K562 (cell line): ENCODE measurements at regions not wholly inside any gene's neighbourhood (a gene's known extent, or its start where the extent isn't known, plus 50 kb on each side); places are given as distances from the start of the nearest gene placed in this dataset.

Experiments
- ATAC-seq: fragments of 200-7000 bp; cut with Tn5 transposase; 3 replicates; pipeline ENCODE4 v1.9.1; 2020; ENCODE audit warnings: moderate library complexity
- BruUV-seq: library from RNA; stranded (reverse); fragments of 400-500 nt; replicated peaks from 2 replicates; lab custom pipeline; 2021; lab: Mats Ljungman, UMichigan
- CTCF ChIA-PET: fragments of 300-600 bp; formaldehyde crosslinking; extraction: SDS; loops from one replicate; lab custom pipeline; 2021; ENCODE audit warnings: low intra/inter-chr PET ratio; lab: Yijun Ruan, JAX
- POLR2A ChIA-PET: fragments of 300-600, 350-650 bp; sonication (Branson Sonifier 250); formaldehyde crosslinking; extraction: SDS; loops from one replicate; lab custom pipeline; 2021; ENCODE audit warnings: antibody characterized with exemption, inconsistent platforms; lab: Yijun Ruan, JAX
- DNase-seq, 4 experiments: peaks; one replicate each; pipeline versions ENCODE4 v3.0.0 to v3.0.0-alpha.2; 2011 to 2018; ENCODE audit warnings: low spot score in 3 of 4, mixed read lengths in 3 of 4; ENCODE audit errors: extremely low read depth in 1 of 4
- FAIRE-seq: peaks from 2 replicates; lab custom pipeline; 2011; peaks lifted over from hg19 to GRCh38; lab: Jason Lieb, UNC
- H2AFZ ChIP-seq: 2 replicates; pipeline ENCODE4 v1.6.0; 2011; ENCODE audit warnings: low read depth, low read length, control low read depth, inconsistent platforms
- H3K27ac ChIP-seq: fragments of 200-600 bp; 3 replicates; pipeline ENCODE4 v1.8.0; 2011; ENCODE audit warnings: low read depth, mild to moderate bottlenecking, control low read depth, inconsistent platforms, low read length, moderate library complexity, mixed read lengths; ENCODE audit errors: extremely low read depth
- H3K27me3 ChIP-seq, 2 experiments: fragments of 300-600 bp in 1 of 2; 2 replicates in 1 of 2; 3 replicates in 1 of 2; pipeline versions ENCODE4 v1.6.0 to v1.8.0; 2011; ENCODE audit warnings: inconsistent platforms in 2 of 2, low read length in 2 of 2, mild to moderate bottlenecking in 1 of 2, mixed read lengths in 1 of 2, moderate library complexity in 1 of 2; ENCODE audit not compliant: control insufficient read depth in 2 of 2, insufficient read depth in 2 of 2
- H3K36me3 ChIP-seq: fragments of 300-600 bp; 3 replicates; pipeline ENCODE4 v1.8.0; 2011; ENCODE audit warnings: mild to moderate bottlenecking, low read length, inconsistent platforms; ENCODE audit not compliant: control insufficient read depth, insufficient read depth
- H3K4me1 ChIP-seq, 2 experiments: fragments of 200-600 bp in 1 of 2; replicated peaks in 1 of 2; 2 replicates in 1 of 2; 3 replicates in 1 of 2; pipeline versions ENCODE4 v1.5.1 to v1.8.0; 2011; ENCODE audit warnings: inconsistent platforms in 2 of 2, low read length in 2 of 2, mild to moderate bottlenecking in 1 of 2, mixed read lengths in 1 of 2, moderate library complexity in 1 of 2; ENCODE audit not compliant: control insufficient read depth in 2 of 2, insufficient read depth in 2 of 2
- H3K4me2 ChIP-seq: 2 replicates; pipeline ENCODE4 v1.6.1; 2011; ENCODE audit warnings: low read length, control low read depth, inconsistent platforms, mixed read lengths; ENCODE audit not compliant: insufficient read depth
- H3K4me3 ChIP-seq: fragments of 200-600 bp; sonication (generic), shearing (Covaris generic); 2 replicates; pipeline ENCODE4 v1.5.1; 2016; ENCODE audit warnings: control low read depth, inconsistent platforms
- H3K79me2 ChIP-seq: fragments of 200-600 bp; 3 replicates; pipeline ENCODE4 v1.8.0; 2011; ENCODE audit warnings: low read length, inconsistent platforms; ENCODE audit not compliant: control insufficient read depth, insufficient read depth
- H3K9ac ChIP-seq, 2 experiments: 2 replicates each; pipeline versions ENCODE4 v1.6.0 to v1.6.1; 2011; ENCODE audit warnings: low read depth in 2 of 2, low read length in 2 of 2, control low read depth in 1 of 2, inconsistent platforms in 1 of 2, mild to moderate bottlenecking in 1 of 2, mixed read lengths in 1 of 2; ENCODE audit not compliant: insufficient read depth in 1 of 2
- H3K9me1 ChIP-seq: one replicate; pipeline ENCODE4 v1.6.0; 2011; ENCODE audit warnings: inconsistent platforms, mild to moderate bottlenecking, low read length, moderate library complexity; ENCODE audit not compliant: control insufficient read depth, insufficient read depth
- H3K9me3 ChIP-seq: replicated peaks from 2 replicates; pipeline ENCODE4 v1.5.1; 2011; ENCODE audit warnings: low read depth, low read length, inconsistent platforms; ENCODE audit not compliant: control insufficient read depth, insufficient read depth
- H4K20me1 ChIP-seq: replicated peaks from 2 replicates; pipeline ENCODE4 v1.6.1; 2011; ENCODE audit warnings: low read length, inconsistent platforms, mixed read lengths; ENCODE audit not compliant: control insufficient read depth, insufficient read depth
- ETS2 ChIP-seq: IDR thresholded peaks from 2 replicates; pipeline ENCODE4 v1.6.1; 2016; ENCODE audit warnings: borderline replicate concordance, missing genetic modification characterization, mild to moderate bottlenecking, moderate library complexity, missing compliant biosample characterization; ENCODE audit not compliant: poor library complexity, severe bottlenecking
- HDAC6 ChIP-seq: IDR thresholded peaks from 2 replicates; pipeline ENCODE4 v1.6.1; 2012; ENCODE audit warnings: low read depth, mild to moderate bottlenecking, control low read depth, inconsistent platforms, low read length, moderate library complexity
- KLF1 ChIP-seq: fragments of 450-650 bp; IDR thresholded peaks from 2 replicates; pipeline ENCODE4 v1.6.1; 2016; ENCODE audit warnings: missing genetic modification characterization, missing compliant biosample characterization
- MXI1 ChIP-seq: IDR thresholded peaks from 2 replicates; pipeline ENCODE4 v1.6.1; 2011; ENCODE audit warnings: low read depth, mild to moderate bottlenecking, improper control_type of control experiment, low read length
- NCOA6 ChIP-seq: fragments of 450-650 bp; IDR thresholded peaks from 2 replicates; pipeline ENCODE4 v1.6.1; 2017; ENCODE audit warnings: mild to moderate bottlenecking
- PREB ChIP-seq: sonication (generic); formaldehyde crosslinking; IDR thresholded peaks from 2 replicates; pipeline ENCODE4 v1.8.1; 2023; ENCODE audit warnings: mild to moderate bottlenecking, missing genetic modification reagents
- SMARCA4 ChIP-seq: fragments of 450-650 bp; IDR thresholded peaks from 2 replicates; pipeline ENCODE4 v1.6.1; 2016
- SP1 ChIP-seq: sonication (generic); formaldehyde crosslinking; IDR thresholded peaks from 2 replicates; pipeline ENCODE4 v1.8.1; 2022; ENCODE audit warnings: mild to moderate bottlenecking, missing genetic modification reagents
- ZC3H11A ChIP-seq: IDR thresholded peaks from 2 replicates; pipeline ENCODE4 v1.6.1; 2012; ENCODE audit warnings: low read depth, low read length, improper control_type of control experiment
- whole genome bisulfite sequencing: fragments of 100-300 bp; shearing (Covaris generic); methylation state at CpG from one replicate; pipeline ENCODE4 v1.1.6; 2016; ENCODE audit warnings: low coverage, mixed read lengths; ENCODE audit not compliant: insufficient coverage; ENCODE audit errors: missing lambda C conversion rate; 5-methylcytosine and 5-hydroxymethylcytosine counted together
- in situ Hi-C: fragments of 300-500 bp; cut with MboI; formaldehyde crosslinking; loops from 4 replicates; pipeline ENCODE4 v1.15.0; 2018; ENCODE audit warnings: inconsistent platforms, mixed read lengths
- intact Hi-C: fragments of 100-400 bp; cut with micrococcal nuclease; formaldehyde crosslinking; loops from 2 replicates; pipeline ENCODE4 v1.14.2; 2022
- TF ChIP-seq, protein P1 (sequence below): fragments of 450-650 bp; formaldehyde crosslinking; IDR thresholded peaks from 2 replicates; pipeline ENCODE4 v1.4.0; 2020; ENCODE audit warnings: mild to moderate bottlenecking, mixed read lengths
- TF ChIP-seq, protein P2 (sequence below): fragments of 250-450 bp; sonication (Bioruptor Pico); IDR thresholded peaks from 2 replicates; pipeline ENCODE4 v1.8.0; 2022; ENCODE audit warnings: inconsistent platforms

- H3K36me3 ChIP-seq, result no peaks in the 10 kb centered on the region
- peaks cover 0 to 7% of the 10 kb centered on the region in 2 experiments; a peak in 2 of 5 replicates for H3K4me1 ChIP-seq
- no peak for ATAC-seq
- H3K4me3 ChIP-seq, result no peak overlapping the region
- TF ChIP-seq MXI1 (no peak), HDAC6 (no peak)
- TF ChIP-seq, all 486 proteins: peak for 0
- Histone ChIP-seq H3K27me3 (peaks cover 17 to 67% of the 10 kb centered on the region in 2 experiments; a peak in 3 of 5 replicates), H3K79me2 (no peaks in the 10 kb centered on the region), H3K9ac (no peak overlapping the region), H2AFZ (no peak overlapping the region), H4K20me1 (no peaks in the 10 kb centered on the region), H3K9me3 (no peaks in the 10 kb centered on the region), H3K4me2 (no peak overlapping the region), H3K27ac (no peak overlapping the region), H3K9me1 (no peaks in the 10 kb centered on the region)
- intact Hi-C loops, result loop anchor here (10.0 kb wide), 2 partner anchors 58 to 178 kb away; no protein-coding TSS in a partner anchor
- in situ Hi-C loops, result loop anchor here (10.0 kb wide), 2 partner anchors 172 to 262 kb away; no protein-coding TSS in a partner anchor
- CTCF ChIA-PET, result no interaction called here
- no peak for DNase-seq
- no TSS peak for BruUV-seq
- WGBS, result 3% methylated on average over 18 of the region's 18 CpGs
- no peak for FAIRE-seq
- POLR2A ChIA-PET, result no interaction called here
Measured at GRCh38 chr12:34297126-34297789, 275.0 kb downstream of the ALG10 start.

- DNase-seq (no peak), FAIRE-seq (no peak), ATAC-seq (no peak)
- H3K27me3 ChIP-seq, result peaks cover 17 to 70% of the 10 kb centered on the region in 2 experiments; a peak in 3 of 5 replicates
- H3K79me2 ChIP-seq, result no peaks in the 10 kb centered on the region
- ChIA-PET CTCF (no interaction called here), POLR2A (no interaction called here)
- no peaks in the 10 kb centered on the region for H3K9me3 ChIP-seq
- H3K4me2 ChIP-seq, result no peak overlapping the region
- no TSS peak for BruUV-seq
- in situ Hi-C loops (loop anchor here (10.0 kb wide), 2 partner anchors 173 to 263 kb away; no protein-coding TSS in a partner anchor), intact Hi-C loops (loop anchor here (10.0 kb wide), 2 partner anchors 57 to 177 kb away; no protein-coding TSS in a partner anchor)
- H3K36me3 ChIP-seq, result no peaks in the 10 kb centered on the region
- H2AFZ ChIP-seq, result no peak overlapping the region
- H3K4me1 ChIP-seq, result peaks cover 0 to 7% of the 10 kb centered on the region in 2 experiments; a peak in 2 of 5 replicates
- 0% methylated on average over 8 of the region's 9 CpGs for WGBS
- no peak overlapping the region for H3K4me3 ChIP-seq
- no peaks in the 10 kb centered on the region for H3K9me1 ChIP-seq
- H4K20me1 ChIP-seq, result no peaks in the 10 kb centered on the region
- no peak overlapping the region for H3K9ac ChIP-seq
- no peak overlapping the region for H3K27ac ChIP-seq
- no peak for TF ChIP-seq KLF1 (tag)
- TF ChIP-seq, protein P1, sequence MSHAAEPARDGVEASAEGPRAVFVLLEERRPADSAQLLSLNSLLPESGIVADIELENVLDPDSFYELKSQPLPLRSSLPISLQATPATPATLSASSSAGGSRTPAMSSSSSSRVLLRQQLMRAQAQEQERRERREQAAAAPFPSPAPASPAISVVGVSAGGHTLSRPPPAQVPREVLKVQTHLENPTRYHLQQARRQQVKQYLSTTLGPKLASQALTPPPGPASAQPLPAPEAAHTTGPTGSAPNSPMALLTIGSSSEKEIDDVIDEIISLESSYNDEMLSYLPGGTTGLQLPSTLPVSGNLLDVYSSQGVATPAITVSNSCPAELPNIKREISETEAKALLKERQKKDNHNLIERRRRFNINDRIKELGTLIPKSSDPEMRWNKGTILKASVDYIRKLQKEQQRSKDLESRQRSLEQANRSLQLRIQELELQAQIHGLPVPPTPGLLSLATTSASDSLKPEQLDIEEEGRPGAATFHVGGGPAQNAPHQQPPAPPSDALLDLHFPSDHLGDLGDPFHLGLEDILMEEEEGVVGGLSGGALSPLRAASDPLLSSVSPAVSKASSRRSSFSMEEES (CRISPR knock-in tag), result no peak
- TF ChIP-seq ZC3H11A, result no peak
- TF ChIP-seq, protein P2, sequence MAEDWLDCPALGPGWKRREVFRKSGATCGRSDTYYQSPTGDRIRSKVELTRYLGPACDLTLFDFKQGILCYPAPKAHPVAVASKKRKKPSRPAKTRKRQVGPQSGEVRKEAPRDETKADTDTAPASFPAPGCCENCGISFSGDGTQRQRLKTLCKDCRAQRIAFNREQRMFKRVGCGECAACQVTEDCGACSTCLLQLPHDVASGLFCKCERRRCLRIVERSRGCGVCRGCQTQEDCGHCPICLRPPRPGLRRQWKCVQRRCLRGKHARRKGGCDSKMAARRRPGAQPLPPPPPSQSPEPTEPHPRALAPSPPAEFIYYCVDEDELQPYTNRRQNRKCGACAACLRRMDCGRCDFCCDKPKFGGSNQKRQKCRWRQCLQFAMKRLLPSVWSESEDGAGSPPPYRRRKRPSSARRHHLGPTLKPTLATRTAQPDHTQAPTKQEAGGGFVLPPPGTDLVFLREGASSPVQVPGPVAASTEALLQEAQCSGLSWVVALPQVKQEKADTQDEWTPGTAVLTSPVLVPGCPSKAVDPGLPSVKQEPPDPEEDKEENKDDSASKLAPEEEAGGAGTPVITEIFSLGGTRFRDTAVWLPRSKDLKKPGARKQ (CRISPR knock-in tag), result no peak
- no peak for TF ChIP-seq SP1 (CRISPR knock-in tag)
- TF ChIP-seq NCOA6, result no peak
- no peak for TF ChIP-seq SMARCA4
- no peak for TF ChIP-seq ETS2
- TF ChIP-seq PREB (CRISPR knock-in tag), result no peak
Measured at GRCh38 chr12:34297790-34298164, 275.5 kb downstream of the ALG10 start.
